B cell (primary cell): ENCODE measurements at regions not wholly inside any gene's neighbourhood (a gene's known extent, or its start where the extent isn't known, plus 50 kb on each side); places are given as distances from the start of the nearest gene placed in this dataset.

Source experiments
- EZH2 ChIP-seq: IDR thresholded peaks from 2 replicates; pipeline ENCODE4 v1.6.1; 2012; ENCODE audit warnings: borderline replicate concordance, low read depth, mild to moderate bottlenecking, moderate library complexity, low read length; ENCODE audit not compliant: insufficient read depth, poor library complexity, severe bottlenecking
- TF ChIP-seq, protein P1 (sequence below): fragments of 200-600 bp; IDR thresholded peaks from one replicate; pipeline ENCODE4 v1.8.0; 2022; ENCODE audit warnings: antibody characterized with exemption, mild to moderate bottlenecking

DNA sequence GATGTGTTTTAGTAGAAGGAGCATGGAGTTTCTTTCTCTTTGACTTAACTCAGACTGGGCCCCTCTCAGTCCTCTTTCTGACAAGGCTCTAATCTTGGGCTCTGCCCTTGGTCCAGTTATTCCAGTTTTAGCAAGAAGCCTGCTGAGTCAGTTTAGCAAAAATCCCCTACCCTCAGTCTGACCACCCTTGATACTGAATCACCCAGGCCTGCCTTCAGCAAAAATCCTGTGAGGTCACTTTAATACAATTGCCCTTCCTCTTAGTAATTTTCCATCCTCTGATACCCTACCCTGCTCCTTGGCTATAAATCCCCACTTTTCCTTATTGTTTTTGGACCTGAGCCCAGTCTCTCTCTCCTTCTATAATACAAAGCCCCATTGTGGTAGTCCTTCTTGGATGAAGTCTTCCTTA is 326.7 kb upstream of the NOX3 start:
- TF ChIP-seq, protein P1, sequence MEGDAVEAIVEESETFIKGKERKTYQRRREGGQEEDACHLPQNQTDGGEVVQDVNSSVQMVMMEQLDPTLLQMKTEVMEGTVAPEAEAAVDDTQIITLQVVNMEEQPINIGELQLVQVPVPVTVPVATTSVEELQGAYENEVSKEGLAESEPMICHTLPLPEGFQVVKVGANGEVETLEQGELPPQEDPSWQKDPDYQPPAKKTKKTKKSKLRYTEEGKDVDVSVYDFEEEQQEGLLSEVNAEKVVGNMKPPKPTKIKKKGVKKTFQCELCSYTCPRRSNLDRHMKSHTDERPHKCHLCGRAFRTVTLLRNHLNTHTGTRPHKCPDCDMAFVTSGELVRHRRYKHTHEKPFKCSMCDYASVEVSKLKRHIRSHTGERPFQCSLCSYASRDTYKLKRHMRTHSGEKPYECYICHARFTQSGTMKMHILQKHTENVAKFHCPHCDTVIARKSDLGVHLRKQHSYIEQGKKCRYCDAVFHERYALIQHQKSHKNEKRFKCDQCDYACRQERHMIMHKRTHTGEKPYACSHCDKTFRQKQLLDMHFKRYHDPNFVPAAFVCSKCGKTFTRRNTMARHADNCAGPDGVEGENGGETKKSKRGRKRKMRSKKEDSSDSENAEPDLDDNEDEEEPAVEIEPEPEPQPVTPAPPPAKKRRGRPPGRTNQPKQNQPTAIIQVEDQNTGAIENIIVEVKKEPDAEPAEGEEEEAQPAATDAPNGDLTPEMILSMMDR: no peak
- TF ChIP-seq EZH2: no peak
